HFF-Myc (cell line): ENCODE measurements at regions not wholly inside any gene's neighbourhood (a gene's known extent, or its start where the extent isn't known, plus 50 kb on each side); places are given as distances from the start of the nearest gene placed in this dataset.

Source experiments
- DNase-seq: peaks from one replicate; pipeline ENCODE4 v3.0.0-alpha.2; 2011; ENCODE audit warnings: low read depth; ENCODE audit errors: extremely low read depth
- H3K4me3 ChIP-seq: replicated peaks from 2 replicates; pipeline ENCODE4 v1.5.1; 2011; ENCODE audit warnings: low read depth, mild to moderate bottlenecking, control low read depth, low read length
- TF ChIP-seq, protein P1 (sequence below): IDR thresholded peaks from 2 replicates; pipeline ENCODE4 v1.5.1; 2012; ENCODE audit warnings: mild to moderate bottlenecking, low read depth, low read length, control low read depth; ENCODE audit errors: missing control alignments

DNA sequence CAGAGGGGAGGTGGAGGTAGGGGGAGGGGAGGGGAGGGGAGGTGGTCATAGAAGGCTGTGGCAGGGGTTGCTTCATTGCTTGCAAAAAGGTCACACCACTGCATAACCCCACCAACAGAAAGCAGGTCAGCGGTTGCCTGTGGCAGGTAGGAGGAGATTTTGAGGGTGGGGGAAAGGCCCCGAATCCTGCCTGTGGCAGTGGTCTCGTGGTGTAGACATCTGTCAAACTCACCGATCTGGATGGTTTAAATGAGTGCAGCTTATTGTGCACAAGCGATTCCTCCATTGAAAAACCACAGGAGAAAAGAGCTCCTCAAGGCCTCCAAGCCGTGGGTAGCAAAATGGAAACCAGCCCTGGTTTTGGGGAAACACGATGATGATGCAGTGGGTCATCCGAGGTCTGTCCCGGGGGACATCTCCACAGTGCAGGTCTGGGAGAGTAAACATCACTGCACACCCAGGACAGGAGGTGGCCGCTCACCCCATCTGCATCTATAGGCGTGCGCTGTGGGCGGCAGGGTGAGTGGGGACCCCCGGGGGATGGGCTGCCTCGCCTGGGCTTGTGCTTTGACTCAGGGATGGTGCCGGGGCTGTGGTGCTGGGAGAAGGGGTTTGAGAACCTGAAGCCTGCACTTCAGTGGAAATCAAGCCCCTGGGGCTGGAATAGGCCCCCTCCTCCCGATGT, 112.3 kb downstream of the CRYAA start:
- TF ChIP-seq, protein P1, sequence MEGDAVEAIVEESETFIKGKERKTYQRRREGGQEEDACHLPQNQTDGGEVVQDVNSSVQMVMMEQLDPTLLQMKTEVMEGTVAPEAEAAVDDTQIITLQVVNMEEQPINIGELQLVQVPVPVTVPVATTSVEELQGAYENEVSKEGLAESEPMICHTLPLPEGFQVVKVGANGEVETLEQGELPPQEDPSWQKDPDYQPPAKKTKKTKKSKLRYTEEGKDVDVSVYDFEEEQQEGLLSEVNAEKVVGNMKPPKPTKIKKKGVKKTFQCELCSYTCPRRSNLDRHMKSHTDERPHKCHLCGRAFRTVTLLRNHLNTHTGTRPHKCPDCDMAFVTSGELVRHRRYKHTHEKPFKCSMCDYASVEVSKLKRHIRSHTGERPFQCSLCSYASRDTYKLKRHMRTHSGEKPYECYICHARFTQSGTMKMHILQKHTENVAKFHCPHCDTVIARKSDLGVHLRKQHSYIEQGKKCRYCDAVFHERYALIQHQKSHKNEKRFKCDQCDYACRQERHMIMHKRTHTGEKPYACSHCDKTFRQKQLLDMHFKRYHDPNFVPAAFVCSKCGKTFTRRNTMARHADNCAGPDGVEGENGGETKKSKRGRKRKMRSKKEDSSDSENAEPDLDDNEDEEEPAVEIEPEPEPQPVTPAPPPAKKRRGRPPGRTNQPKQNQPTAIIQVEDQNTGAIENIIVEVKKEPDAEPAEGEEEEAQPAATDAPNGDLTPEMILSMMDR, result no peak
- DNase-seq, result no peak
- H3K4me3 ChIP-seq, result no peak overlapping the region

DNA sequence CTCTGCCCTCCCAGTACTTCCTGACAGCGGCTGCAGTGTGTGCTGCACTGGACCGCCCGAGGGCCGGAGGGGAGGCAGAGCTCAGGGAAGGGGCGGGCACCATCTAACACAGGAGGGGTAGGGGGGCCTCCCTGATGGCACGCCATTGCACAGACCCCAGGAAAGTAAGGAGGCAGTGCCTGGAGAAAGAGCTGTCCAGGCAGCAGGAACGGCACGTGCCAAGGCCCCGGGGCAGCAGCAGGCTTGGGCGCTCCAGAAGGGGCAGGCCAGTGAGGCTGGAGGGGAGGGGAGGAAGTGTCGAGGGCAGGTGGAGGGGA, 110.7 kb downstream of the CRYAA start:
- no peak overlapping the region for H3K4me3 ChIP-seq
- TF ChIP-seq, protein P1, result no peak
- DNase-seq, result no peak

DNA sequence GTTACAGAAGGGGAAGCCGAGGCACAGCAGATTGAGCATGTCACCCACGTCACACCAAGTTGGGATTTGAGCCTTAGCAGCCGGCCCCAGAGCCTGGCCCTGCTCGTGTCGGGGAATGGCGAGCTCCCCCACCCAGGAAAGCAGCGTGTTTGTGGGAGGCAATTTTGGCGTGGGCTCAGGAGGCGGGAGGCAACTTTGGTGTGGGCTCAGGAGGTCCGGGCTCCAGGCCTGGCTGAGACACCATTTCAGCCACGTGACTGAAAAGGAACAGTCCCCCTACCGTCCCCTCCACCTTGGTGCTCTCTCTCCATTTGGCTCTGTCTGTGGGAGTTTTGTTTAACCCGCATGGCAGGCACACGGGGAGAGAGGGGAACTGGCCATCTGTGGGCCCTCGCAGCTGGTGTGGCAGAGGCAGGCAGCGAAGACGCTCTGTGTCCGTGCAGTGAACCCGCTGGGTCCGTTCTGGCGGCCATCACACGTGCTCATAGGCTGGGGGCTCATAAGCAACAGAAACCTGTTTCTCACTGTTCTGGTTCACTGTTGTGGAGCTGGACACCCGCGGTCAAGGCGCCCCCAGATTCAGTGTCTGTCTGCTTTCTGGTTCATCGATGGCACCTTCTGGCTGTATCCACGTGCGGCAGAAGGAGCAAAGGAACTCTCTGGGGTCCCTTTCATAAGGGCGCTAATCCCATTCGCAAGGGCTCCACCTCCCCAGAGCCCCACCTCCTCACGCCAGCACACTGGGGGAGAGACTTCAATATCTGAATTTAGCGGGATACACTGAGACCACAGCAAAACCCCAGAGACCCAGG, 110.2 kb downstream of the CRYAA start:
- TF ChIP-seq, protein P1, result no peak
- no peak for DNase-seq
- no peak overlapping the region for H3K4me3 ChIP-seq

DNA sequence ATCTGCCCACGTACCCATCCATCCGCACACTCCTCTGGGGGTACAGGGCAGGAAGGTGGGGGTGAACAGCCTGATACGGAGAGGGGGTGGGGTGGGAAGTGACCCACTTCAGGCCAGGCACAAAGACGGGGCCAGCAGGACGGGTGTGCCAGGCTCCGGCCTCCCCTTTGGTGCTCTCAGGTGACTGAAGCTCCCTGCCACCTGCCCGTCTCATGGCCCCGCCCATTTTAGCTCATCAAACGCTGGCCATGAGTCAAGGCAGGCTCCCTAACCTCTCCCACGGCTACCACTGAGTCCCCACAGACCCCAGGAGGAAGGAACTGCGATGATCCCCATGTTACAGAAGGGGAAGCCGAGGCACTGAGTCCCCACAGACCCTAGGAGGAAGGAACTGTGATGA, 109.6 kb downstream of the CRYAA start:
- no peak overlapping the region for H3K4me3 ChIP-seq
- TF ChIP-seq, protein P1, result no peak
- no peak for DNase-seq

DNA sequence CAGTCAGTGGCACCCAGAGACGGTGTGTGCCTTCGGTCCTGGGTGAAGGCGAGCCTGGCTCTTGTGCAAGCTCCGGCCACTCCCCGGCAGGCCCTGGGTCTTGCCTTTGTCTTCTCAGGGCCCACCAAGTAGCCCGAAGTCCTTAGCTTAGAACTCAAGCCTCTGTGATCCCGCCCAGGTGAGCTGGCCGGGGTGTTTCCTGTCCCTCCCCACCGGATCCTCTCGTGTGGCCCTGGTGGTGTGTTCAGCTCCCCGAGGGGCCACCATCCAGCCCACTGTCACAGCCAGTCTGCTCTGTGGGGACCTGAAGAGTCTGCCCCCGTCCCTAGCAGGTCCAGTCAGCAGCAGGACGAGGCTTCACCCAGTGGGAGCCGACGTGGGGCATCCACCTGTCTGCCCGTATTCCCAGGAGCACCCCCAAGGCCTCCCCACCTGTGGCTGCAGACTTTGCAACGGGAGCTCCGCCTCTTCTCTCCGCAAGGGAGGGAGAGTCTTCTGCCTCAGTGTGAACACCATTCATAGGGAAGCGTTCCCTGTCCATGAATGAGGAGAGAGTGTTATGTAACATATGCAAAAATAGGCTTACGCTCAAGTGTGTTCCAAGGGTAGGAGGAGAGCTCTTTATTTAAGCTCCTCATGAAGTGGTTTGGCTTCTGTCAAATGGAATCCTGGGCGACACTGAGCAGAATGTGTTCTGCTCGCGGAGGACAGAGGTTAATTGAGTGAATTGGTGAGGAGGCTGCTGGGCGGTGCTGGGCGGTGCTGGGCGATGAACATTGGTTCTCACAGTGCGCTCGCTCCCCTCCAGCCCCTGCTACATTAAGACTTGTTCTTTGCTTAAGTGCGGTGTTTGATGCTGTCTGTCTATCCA, 108.9 kb downstream of the CRYAA start:
- TF ChIP-seq, protein P1, result no peak
- no peak overlapping the region for H3K4me3 ChIP-seq
- DNase-seq, result no peak

DNA sequence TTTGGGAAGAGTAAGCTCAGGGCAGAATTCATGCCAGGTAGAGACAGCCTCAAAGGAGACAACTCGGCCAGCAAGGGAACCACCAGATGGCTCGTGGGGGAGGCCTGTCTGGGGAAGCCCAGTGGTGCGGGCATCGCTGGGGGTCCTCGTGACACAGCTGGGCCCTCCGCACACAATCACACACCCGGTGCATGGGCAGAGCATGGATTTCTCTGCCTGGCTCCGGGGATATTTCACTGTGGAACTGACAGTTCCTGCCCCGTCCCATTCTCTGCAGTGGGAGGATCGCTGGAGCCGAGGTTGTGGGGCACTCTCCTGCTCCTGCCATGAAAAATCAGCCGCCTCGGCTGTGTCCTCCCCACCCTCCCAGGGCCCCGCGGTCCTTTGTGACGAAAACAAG, 108.0 kb downstream of the CRYAA start:
- no peak overlapping the region for H3K4me3 ChIP-seq
- no peak for DNase-seq
- TF ChIP-seq, protein P1, result no peak
